Endothelial cell of umbilical vein (primary cell): ENCODE measurements at regions not wholly inside any gene's neighbourhood (a gene's known extent, or its start where the extent isn't known, plus 50 kb on each side); places are given as distances from the start of the nearest gene placed in this dataset.

Experiments
- CTCF ChIP-seq, 2 donors: IDR thresholded peaks; 1 replicate in 1 of 2; 2 replicates in 1 of 2; pipeline ENCODE4 v1.5.1; 2011; ENCODE audit warnings: low read length in 2 of 2, mild to moderate bottlenecking in 2 of 2, moderate library complexity in 2 of 2, control low read depth in 1 of 2, inconsistent platforms in 1 of 2, low read depth in 1 of 2; ENCODE audit not compliant: insufficient read depth in 1 of 2; ENCODE audit errors: extremely low read depth in 1 of 2
- EZH2 ChIP-seq: IDR thresholded peaks from 2 replicates; pipeline ENCODE4 v1.6.1; 2012; ENCODE audit warnings: borderline replicate concordance, low read depth, mild to moderate bottlenecking, moderate library complexity, low read length, inconsistent platforms; ENCODE audit not compliant: severe bottlenecking
- FOS ChIP-seq: IDR thresholded peaks from 2 replicates; pipeline ENCODE4 v1.6.1; 2011; ENCODE audit warnings: mild to moderate bottlenecking, low read length, moderate library complexity, borderline replicate concordance; ENCODE audit not compliant: insufficient read depth
- JUN ChIP-seq: IDR thresholded peaks from 2 replicates; pipeline ENCODE4 v1.6.1; 2011; ENCODE audit warnings: borderline replicate concordance, low read depth; ENCODE audit not compliant: insufficient read length, insufficient read depth
- MAX ChIP-seq: IDR thresholded peaks from 2 replicates; pipeline ENCODE4 v1.6.1; 2011; ENCODE audit not compliant: insufficient read depth, insufficient read length
- POLR2A ChIP-seq: IDR thresholded peaks from 2 replicates; pipeline ENCODE4 v1.6.1; 2012; ENCODE audit warnings: low read depth, mild to moderate bottlenecking, control low read depth, low read length
- POLR2AphosphoS5 ChIP-seq: IDR thresholded peaks from 2 replicates; pipeline ENCODE4 v1.6.1; 2012; ENCODE audit warnings: low read depth, mild to moderate bottlenecking, control low read depth, low read length, moderate library complexity; ENCODE audit not compliant: insufficient read depth

- TF ChIP-seq CTCF (IDR thresholded peaks at IDR 0.05; ENCODE audit: extremely low read depth in 1 of 2, insufficient read depth in 1 of 2, low read depth in 1 of 2, low read length in 2 of 2) (no peak), EZH2 (no peak), POLR2A (no peak), MAX (no peak), FOS (no peak), POLR2AphosphoS5 (no peak), JUN (no peak)
These were observed 91.0 kb downstream of the ANKEF1 start for GRCh38 chr20:10125757-10126156.
